Subcutaneous abdominal adipose tissue (tissue), 5 donors: ENCODE measurements at regions not wholly inside any gene's neighbourhood (a gene's known extent, or its start where the extent isn't known, plus 50 kb on each side); places are given as distances from the start of the nearest gene placed in this dataset.

Experiments
- H3K27ac ChIP-seq: one replicate; pipeline ENCODE4 v1.7.0; 2013; ENCODE audit warnings: low read depth, mild to moderate bottlenecking, inconsistent platforms, low read length, moderate library complexity
- H3K27me3 ChIP-seq, 5 donors: one replicate each; pipeline ENCODE4 v1.7.0; 2013; ENCODE audit warnings: low read length in 5 of 5, inconsistent platforms in 1 of 5; ENCODE audit not compliant: control insufficient read depth in 5 of 5, insufficient read depth in 4 of 5
- H3K36me3 ChIP-seq, 5 donors: one replicate each; pipeline ENCODE4 v1.7.0; 2013; ENCODE audit warnings: low read length in 5 of 5; ENCODE audit not compliant: control insufficient read depth in 5 of 5, insufficient read depth in 5 of 5
- H3K4me1 ChIP-seq, 5 donors: one replicate each; pipeline ENCODE4 v1.7.0; 2013; ENCODE audit warnings: low read length in 5 of 5, mild to moderate bottlenecking in 3 of 5, moderate library complexity in 1 of 5; ENCODE audit not compliant: control insufficient read depth in 5 of 5, insufficient read depth in 5 of 5
- H3K4me3 ChIP-seq, 5 donors: one replicate each; pipeline ENCODE4 v1.7.0; 2013; ENCODE audit warnings: low read length in 5 of 5, low read depth in 1 of 5
- H3K9ac ChIP-seq, 5 donors: one replicate each; pipeline ENCODE4 v1.7.0; 2013; ENCODE audit warnings: low read length in 5 of 5, mild to moderate bottlenecking in 4 of 5, moderate library complexity in 3 of 5
- H3K9me3 ChIP-seq, 5 donors: one replicate each; pipeline ENCODE4 v1.7.0; 2013; ENCODE audit warnings: low read length in 5 of 5; ENCODE audit not compliant: control insufficient read depth in 5 of 5
- donor health status: healthy.
- donor health status: healthy.
- donor health status: healthy.
- donor health status: healthy.
- donor health status: healthy.

DNA sequence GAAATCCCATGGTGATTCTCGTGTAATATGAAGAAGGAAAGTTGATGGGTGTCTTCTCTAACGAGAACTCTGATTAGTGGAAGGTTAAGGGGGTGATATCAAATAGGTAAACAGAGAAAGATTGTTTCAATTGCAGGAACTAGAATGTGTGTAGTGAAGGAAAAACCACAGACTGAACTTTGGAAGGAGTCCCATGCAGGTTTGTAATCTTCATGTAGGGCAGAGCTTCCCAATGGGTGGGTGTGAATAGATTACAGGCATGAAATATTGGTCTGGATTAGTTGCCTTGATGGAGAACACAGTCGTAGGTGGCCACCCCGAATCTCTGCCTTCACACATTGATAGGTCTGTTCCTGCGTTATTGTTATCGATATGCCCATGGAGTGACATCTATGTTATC lies 295.5 kb downstream of the KCNRG start:
- Histone ChIP-seq H3K4me3 (no peak overlapping the region), H3K27me3 (peaks cover 0 to 3% (median 0%) of the 10 kb centered on the region in 5 donors), H3K36me3 (no peaks in the 10 kb centered on the region), H3K4me1 (peaks cover 0 to 7% (median 0%) of the 10 kb centered on the region in 5 donors), H3K9ac (no peak overlapping the region), H3K27ac (no peak overlapping the region), H3K9me3 (no peaks in the 10 kb centered on the region)

DNA sequence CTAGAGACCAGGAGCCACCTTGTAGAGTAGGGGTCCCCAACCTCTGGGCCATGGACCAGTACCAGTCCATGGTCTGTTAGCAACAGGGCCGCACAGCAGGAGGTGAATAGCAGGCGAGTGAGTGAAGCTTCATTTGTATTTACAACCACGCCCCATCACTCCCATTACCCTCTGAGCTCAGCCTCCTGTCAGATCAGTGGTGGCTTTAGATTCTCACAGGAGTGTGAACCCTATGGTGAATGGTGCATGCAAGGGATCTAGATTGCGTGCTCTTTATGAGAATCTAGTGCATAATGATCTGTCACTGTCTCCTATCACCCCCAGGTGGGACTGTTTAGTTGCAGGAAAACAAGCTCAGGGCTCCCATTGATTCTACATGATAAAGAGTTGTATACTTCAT lies 303.6 kb downstream of the KCNRG start:
- no peak overlapping the region for H3K9ac ChIP-seq
- no peaks in the 10 kb centered on the region for H3K36me3 ChIP-seq
- H3K4me3 ChIP-seq: no peak overlapping the region
- no peak overlapping the region for H3K27ac ChIP-seq
- H3K27me3 ChIP-seq: no peaks in the 10 kb centered on the region
- H3K9me3 ChIP-seq: no peaks in the 10 kb centered on the region
- H3K4me1 ChIP-seq: no peaks in the 10 kb centered on the region

DNA sequence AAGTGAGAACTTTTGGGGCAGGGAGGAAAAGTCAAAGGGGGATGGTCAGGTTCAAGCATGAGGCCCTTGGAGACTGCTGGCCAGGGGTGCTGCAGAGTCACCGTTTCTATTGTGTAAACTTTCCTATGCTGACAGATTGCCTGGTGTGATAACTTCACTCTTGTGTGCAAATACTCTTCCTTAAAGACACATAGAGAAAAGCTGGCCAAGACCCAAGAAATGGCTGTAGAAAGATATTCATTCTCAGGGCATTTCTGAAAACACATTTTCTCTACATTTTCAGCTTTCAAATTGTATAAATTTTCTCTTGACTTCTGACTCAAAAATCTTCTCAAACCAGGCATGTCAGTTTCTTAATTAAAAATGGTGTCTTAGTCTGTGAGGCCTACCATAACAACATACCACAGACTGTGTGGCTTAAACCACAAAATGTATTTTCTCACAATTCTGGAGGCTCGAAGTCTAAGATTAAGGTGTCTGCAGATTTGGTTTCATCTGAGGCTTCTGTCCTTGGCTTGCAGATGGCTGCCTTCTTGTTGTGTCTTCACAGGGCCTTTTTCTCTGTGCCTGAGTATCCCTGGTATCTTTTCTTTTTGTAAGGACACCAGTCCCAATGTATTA lies 304.5 kb downstream of the KCNRG start:
- Histone ChIP-seq H3K4me3 (no peak overlapping the region), H3K4me1 (no peaks in the 10 kb centered on the region), H3K27me3 (no peaks in the 10 kb centered on the region), H3K36me3 (no peaks in the 10 kb centered on the region), H3K27ac (no peak overlapping the region), H3K9me3 (no peaks in the 10 kb centered on the region), H3K9ac (no peak overlapping the region)

DNA sequence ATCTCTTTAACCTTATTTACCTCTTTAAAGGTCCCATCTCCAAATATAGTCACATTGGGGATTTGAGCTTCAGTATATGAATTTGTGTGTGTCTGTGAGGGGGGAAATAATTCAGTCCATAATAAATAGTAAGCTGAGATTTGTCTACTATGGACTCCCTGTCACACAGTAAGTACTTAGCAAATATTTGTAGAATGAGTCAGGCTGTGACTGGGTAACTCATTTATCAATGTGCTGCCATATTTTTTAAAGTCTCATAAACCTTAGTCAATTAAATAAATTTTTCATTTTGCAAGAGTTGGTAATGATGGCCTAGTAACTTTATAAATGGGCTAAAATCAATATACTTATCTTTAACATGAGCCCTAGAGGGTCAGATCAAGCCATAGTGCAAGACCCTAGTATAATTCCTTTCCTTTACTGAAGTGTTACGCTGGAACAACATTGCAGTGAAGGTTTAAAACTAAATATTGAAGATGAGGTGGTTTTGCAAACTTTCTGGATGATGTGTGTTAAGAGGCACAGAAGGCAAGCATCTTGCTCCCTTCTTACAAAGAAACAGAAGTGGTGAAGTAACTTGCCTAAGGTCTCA lies 305.1 kb downstream of the KCNRG start:
- Histone ChIP-seq H3K9me3 (no peaks in the 10 kb centered on the region), H3K9ac (no peak overlapping the region), H3K27ac (no peak overlapping the region), H3K4me1 (no peaks in the 10 kb centered on the region), H3K4me3 (no peak overlapping the region), H3K36me3 (no peaks in the 10 kb centered on the region), H3K27me3 (no peaks in the 10 kb centered on the region)

DNA sequence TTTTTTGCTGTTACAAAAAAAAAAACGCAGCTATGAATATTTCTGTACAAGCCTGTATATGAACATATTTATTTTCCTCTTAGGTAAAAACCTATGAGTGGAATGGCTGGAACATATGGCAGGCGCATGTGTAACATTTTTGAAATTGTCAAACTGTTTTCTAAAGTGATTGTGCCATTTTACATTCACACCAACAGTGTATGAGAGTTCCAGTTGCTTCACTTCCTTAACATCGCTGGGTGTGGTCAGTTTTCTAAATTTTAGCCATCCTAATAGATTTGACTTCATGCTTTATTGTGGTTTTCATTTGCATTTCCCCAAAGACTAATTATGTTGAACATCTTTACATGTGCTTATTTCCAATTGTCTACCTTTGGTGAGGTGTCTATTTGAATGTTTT lies 306.8 kb downstream of the KCNRG start:
- Histone ChIP-seq H3K27me3 (no peaks in the 10 kb centered on the region), H3K9me3 (no peaks in the 10 kb centered on the region), H3K27ac (no peak overlapping the region), H3K9ac (no peak overlapping the region), H3K4me1 (no peaks in the 10 kb centered on the region), H3K4me3 (no peak overlapping the region), H3K36me3 (no peaks in the 10 kb centered on the region)

DNA sequence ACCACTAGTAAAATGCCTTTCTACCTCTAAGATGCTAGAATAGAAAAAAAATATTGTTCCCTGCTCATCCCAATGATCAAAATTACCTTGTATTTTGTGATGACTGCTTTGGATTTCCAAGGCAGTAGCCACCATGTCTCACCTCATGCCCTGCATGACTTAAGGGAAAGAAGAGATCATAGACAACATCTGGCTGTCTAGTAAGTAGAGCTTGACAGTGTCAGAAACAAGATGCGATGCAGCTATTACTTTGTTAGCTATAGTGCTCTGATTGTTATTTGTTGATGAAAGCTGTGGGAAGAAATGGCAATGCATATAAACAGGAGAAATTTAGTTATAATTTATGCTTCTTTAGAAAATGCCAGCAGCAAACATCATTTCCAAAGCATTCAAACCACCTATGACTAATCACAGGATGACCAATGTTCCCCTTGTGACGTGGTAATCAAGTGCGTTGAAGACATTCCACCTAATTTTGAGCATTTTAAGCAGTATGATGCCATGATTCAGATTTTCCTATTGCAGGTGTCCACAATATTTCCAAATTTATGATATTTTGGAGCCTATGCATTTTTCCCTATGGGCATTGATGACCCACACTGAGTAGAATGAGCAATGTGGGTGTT lies 308.3 kb downstream of the KCNRG start:
- no peaks in the 10 kb centered on the region for H3K9me3 ChIP-seq
- H3K27me3 ChIP-seq: no peaks in the 10 kb centered on the region
- H3K36me3 ChIP-seq: no peaks in the 10 kb centered on the region

DNA sequence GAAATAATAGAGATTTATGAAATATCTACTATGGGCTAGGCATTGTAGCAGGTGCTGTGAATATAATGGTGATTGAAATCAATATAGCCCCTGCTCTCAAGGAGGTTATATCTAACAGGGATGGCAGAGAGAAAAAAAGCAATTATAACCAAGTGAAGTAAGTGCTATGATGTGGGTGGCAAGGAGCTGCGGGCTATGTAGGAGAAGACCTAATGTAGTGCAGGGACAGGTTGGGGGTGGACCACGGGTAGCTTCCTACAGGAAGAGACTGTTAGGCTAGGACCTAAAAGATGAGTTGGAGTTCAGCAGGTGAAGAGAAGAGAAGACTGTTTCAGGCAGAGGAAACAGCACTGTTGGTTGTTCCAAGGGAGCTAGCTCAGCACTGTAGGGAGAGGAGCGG lies 311.0 kb downstream of the KCNRG start:
- Histone ChIP-seq H3K27ac (no peak overlapping the region), H3K36me3 (no peaks in the 10 kb centered on the region), H3K9ac (no peak overlapping the region), H3K4me1 (no peaks in the 10 kb centered on the region), H3K27me3 (no peaks in the 10 kb centered on the region), H3K4me3 (no peak overlapping the region), H3K9me3 (no peaks in the 10 kb centered on the region)

More for the DNA sequence above, 308.3 kb downstream of the KCNRG start:
- Histone ChIP-seq H3K9ac (no peak overlapping the region), H3K27ac (no peak overlapping the region), H3K4me1 (no peaks in the 10 kb centered on the region), H3K4me3 (no peak overlapping the region)

DNA sequence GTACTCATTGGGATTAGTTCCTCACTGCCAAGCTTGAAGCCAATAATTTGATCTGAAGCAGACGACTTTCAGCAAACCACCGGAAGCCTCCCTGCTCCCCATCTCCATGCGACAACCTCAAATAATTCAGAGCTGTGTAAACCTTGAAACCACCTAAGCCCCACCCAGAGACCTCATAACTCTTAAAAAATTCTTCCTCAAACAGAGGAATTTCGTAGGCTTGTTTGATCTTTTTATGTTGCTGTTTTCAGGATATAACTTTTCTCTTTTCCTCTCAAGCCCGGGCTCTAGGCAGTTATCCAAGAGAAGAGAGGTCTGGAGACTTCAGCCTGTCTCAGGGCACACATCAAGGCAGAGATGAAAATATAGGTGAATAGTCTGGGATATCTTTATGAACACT lies 311.6 kb downstream of the KCNRG start:
- no peak overlapping the region for H3K9ac ChIP-seq
- H3K36me3 ChIP-seq: no peaks in the 10 kb centered on the region
- H3K27me3 ChIP-seq: no peaks in the 10 kb centered on the region
- H3K27ac ChIP-seq: no peak overlapping the region
- H3K4me3 ChIP-seq: no peak overlapping the region
- no peaks in the 10 kb centered on the region for H3K9me3 ChIP-seq
- H3K4me1 ChIP-seq: no peaks in the 10 kb centered on the region

DNA sequence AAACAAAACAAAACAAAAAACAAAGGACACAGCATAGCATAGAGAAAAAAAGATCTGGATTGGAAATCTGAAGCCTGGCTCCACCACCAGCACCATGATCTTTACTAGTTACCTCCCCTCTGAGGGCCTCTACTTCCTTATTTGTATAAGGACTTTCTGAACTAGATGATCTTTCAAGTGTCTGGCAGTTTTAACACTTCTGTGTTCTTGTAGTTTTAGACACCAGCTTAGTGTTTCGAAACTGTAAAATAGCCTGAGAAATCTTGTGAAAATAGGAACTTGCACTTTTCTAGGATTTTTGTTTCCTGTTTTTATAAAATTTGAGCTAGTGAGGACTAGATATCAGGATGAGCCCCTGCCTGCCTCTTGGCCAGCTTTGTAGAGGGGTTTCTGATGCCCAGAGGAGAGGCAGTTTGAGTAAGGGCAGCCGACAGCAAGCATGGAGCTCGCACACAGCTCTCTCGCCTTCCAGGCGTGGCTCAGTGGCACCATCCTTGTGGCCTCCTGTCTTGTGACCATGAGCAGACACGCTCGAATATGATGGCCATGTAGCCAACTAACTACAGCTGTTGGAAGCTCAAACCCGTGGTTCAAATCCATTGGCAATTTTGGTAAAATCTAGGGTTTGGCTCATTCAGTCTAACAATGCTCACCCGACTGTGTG lies 319.0 kb downstream of the KCNRG start:
- Histone ChIP-seq H3K4me3 (no peak overlapping the region), H3K9me3 (no peaks in the 10 kb centered on the region), H3K4me1 (peaks cover 0 to 4% (median 0%) of the 10 kb centered on the region in 5 donors), H3K27ac (no peak overlapping the region), H3K9ac (no peak overlapping the region), H3K36me3 (no peaks in the 10 kb centered on the region), H3K27me3 (no peaks in the 10 kb centered on the region)

DNA sequence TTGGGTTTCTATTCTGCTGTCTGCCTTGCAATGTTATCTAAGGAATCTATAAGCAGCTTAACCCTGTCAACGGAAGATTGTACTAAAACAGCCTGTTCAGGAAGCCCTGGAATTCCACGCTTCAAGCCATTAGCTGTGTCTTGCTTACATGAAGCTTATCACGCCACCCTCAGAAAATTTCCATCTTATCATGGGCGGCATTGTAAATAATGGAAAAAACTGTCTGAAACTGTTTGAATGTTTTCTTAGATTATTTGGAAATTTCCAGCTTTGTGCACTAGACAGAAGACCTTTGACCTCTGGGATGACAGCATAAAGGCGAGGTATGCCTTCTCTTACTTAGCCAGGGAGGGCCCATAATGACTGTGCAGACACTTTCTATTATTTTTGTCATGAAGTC lies 319.7 kb downstream of the KCNRG start:
- Histone ChIP-seq H3K4me1 (peaks cover 0 to 6% (median 4%) of the 10 kb centered on the region in 5 donors), H3K9ac (no peak overlapping the region), H3K27ac (no peak overlapping the region), H3K27me3 (no peaks in the 10 kb centered on the region), H3K4me3 (no peak overlapping the region), H3K36me3 (no peaks in the 10 kb centered on the region), H3K9me3 (no peaks in the 10 kb centered on the region)
